Astrocyte of the cerebellum (primary cell): ENCODE measurements at regions not wholly inside any gene's neighbourhood (a gene's known extent, or its start where the extent isn't known, plus 50 kb on each side); places are given as distances from the start of the nearest gene placed in this dataset.

Experiments
- DNase-seq: peaks from one replicate; pipeline ENCODE4 v3.0.0-alpha.2; 2011; ENCODE audit warnings: low read depth
- H3K4me3 ChIP-seq: 2 replicates; pipeline ENCODE4 v1.5.1; 2011; ENCODE audit warnings: mild to moderate bottlenecking, low read depth, low read length, moderate library complexity
- in situ Hi-C: cut with HindIII; loops from 2 replicates; pipeline ENCODE4 v1.10.0; 2017; ENCODE audit warnings: low sequenced_read_pairs
- TF ChIP-seq, protein P1 (sequence below): IDR thresholded peaks from 2 replicates; pipeline ENCODE4 v1.5.1; 2012; ENCODE audit warnings: low read length, low read depth, moderate library complexity, mild to moderate bottlenecking; ENCODE audit errors: missing control alignments

DNA sequence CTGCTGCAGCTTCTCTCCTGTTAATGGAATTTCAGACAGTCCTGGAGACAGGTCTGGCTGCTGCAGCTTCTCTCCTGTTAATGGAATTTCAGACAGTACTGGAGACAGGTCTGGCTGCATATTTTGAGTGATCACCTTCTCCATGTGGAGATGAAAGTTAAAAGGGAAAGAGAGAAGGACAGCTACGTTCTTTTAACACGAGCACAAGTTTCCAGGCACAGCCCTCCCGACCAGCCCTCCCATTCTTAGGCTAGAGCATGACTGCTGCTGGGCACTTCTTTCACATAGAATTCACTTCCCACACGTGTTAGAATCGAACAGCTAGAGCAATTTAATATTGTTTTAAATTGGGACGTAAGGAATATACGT is 133.3 kb upstream of the DMRT1 start:
- TF ChIP-seq, protein P1, sequence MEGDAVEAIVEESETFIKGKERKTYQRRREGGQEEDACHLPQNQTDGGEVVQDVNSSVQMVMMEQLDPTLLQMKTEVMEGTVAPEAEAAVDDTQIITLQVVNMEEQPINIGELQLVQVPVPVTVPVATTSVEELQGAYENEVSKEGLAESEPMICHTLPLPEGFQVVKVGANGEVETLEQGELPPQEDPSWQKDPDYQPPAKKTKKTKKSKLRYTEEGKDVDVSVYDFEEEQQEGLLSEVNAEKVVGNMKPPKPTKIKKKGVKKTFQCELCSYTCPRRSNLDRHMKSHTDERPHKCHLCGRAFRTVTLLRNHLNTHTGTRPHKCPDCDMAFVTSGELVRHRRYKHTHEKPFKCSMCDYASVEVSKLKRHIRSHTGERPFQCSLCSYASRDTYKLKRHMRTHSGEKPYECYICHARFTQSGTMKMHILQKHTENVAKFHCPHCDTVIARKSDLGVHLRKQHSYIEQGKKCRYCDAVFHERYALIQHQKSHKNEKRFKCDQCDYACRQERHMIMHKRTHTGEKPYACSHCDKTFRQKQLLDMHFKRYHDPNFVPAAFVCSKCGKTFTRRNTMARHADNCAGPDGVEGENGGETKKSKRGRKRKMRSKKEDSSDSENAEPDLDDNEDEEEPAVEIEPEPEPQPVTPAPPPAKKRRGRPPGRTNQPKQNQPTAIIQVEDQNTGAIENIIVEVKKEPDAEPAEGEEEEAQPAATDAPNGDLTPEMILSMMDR = no peak
- DNase-seq = no peak
- in situ Hi-C loops = no loop called here
- peak overlapping the region; percentile 6 for H3K4me3 ChIP-seq

DNA sequence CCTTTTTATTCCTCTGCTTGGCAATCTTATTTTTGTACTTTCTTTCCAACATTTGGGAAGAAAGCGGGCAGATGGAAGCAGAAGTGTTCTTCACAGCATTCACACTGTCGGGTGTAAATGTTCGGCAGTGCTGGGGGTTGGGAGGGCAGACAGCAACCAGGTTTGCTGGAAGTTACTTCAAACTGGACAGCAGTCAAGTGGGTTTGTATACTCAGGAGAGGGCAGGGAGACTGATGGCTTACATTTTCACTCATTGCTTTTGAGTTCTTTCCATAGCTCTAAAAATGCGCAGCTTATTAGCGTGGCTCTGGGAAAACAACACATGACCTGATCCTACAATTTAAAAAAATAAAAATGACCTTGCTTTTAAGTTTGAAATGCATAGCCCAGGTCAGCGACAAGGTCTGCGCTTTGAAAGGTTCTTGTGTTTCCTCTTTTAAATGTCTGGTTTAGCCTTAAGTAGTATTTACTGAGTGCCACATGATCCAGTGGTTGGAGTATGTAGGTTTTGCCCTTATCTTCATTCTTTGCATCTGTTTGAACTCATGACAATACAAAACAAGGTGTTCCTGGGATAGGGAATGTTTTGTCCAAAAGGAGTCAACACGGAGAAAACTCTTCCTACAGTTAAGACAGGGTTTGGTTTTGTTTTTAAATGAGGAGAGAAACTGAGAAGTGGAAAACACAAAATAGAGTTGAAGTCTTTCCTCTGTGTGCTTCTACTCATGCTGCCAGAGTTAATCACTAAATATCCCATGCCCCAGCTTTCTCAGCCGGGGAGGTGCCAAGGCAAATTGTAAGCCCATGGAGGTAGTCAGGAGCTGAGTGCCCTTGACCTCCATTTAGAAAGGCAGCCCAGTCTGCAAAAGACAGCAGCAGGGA is 132.7 kb upstream of the DMRT1 start:
- in situ Hi-C loops = no loop called here
- TF ChIP-seq, protein P1 = no peak
- peak overlapping the region; percentile 6 for H3K4me3 ChIP-seq
- DNase-seq = no peak

DNA sequence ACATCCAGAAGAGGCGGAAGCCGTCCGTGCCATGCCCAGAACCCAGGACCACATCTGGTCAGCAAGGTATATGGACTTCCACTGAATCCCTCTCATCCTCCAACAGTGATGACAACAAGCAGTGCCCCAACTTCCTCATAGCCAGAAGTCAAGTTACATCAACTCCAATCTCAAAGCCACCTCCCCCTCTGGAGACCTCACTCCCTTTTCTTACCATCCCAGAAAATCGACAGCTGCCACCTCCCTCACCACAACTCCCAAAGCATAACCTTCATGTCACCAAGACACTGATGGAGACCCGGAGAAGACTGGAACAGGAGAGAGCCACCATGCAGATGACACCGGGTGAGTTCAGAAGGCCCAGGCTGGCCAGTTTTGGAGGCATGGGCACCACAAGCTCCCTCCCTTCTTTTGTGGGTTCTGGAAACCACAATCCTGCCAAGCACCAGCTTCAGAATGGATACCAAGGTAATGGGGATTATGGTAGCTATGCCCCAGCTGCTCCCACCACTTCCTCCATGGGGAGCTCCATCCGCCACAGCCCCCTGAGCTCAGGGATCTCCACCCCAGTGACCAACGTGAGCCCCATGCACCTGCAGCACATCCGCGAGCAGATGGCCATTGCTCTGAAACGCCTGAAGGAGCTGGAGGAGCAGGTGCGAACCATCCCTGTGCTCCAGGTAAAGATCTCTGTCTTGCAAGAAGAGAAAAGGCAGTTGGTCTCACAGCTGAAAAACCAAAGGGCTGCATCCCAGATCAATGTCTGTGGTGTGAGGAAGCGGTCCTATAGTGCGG is 130.3 kb upstream of the DMRT1 start:
- no peak overlapping the region for H3K4me3 ChIP-seq
- in situ Hi-C loops = no loop called here
- no peak for DNase-seq
- TF ChIP-seq, protein P1 = no peak

DNA sequence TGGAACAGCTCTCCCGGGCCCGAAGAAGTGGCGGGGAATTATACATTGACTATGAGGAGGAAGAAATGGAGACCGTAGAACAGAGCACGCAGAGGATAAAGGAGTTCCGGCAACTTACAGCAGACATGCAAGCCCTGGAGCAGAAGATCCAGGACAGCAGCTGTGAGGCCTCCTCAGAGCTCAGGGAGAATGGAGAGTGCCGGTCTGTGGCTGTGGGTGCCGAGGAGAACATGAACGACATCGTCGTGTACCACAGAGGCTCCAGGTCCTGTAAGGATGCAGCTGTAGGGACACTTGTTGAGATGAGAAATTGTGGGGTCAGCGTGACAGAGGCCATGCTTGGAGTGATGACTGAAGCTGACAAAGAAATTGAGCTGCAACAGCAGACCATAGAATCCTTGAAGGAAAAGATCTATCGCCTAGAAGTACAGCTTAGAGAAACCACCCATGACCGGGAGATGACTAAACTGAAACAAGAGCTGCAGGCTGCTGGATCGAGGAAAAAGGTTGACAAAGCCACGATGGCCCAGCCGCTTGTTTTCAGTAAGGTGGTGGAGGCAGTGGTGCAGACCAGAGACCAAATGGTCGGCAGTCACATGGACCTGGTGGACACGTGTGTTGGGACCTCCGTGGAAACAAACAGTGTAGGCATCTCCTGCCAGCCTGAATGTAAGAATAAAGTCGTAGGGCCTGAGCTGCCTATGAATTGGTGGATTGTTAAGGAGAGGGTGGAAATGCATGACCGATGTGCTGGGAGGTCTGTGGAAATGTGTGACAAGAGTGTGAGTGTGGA is 129.5 kb upstream of the DMRT1 start:
- in situ Hi-C loops = no loop called here
- no peak overlapping the region for H3K4me3 ChIP-seq
- DNase-seq = no peak
- TF ChIP-seq, protein P1 = no peak

DNA sequence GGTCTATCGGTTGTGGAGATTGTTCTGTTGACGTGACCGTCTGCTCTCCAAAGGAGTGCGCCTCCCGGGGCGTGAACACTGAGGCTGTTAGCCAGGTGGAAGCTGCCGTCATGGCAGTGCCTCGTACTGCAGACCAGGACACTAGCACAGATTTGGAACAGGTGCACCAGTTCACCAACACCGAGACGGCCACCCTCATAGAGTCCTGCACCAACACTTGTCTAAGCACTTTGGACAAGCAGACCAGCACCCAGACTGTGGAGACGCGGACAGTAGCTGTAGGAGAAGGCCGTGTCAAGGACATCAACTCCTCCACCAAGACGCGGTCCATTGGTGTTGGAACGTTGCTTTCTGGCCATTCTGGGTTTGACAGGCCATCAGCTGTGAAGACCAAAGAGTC is 128.9 kb upstream of the DMRT1 start:
- in situ Hi-C loops = no loop called here
- TF ChIP-seq, protein P1 = no peak
- H3K4me3 ChIP-seq = no peak overlapping the region
- DNase-seq = no peak

DNA sequence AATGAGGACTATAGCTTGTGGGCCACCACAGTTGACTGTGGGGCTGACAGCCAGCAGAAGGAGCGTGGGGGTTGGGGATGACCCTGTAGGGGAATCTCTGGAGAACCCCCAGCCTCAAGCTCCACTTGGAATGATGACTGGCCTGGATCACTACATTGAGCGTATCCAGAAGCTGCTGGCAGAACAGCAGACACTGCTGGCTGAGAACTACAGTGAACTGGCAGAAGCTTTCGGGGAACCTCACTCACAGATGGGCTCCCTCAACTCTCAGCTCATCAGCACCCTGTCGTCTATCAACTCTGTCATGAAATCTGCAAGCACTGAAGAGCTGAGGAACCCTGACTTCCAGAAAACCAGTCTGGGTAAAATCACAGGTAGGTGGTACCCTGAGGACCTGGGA is 128.4 kb upstream of the DMRT1 start:
- no peak for DNase-seq
- TF ChIP-seq, protein P1 = no peak
- in situ Hi-C loops = no loop called here
- no peak overlapping the region for H3K4me3 ChIP-seq
